Testis (tissue), 2 donors: ENCODE measurements at regions not wholly inside any gene's neighbourhood (a gene's known extent, or its start where the extent isn't known, plus 50 kb on each side); places are given as distances from the start of the nearest gene placed in this dataset.

Source experiments
- DNase-seq: peaks from one replicate; pipeline ENCODE4 v3.0.0-alpha.2; 2019
- H3K27ac ChIP-seq, 2 donors: fragments of 200-600 bp; sonication (generic); one replicate each; pipeline ENCODE4 v1.5.1; 2019
- H3K27me3 ChIP-seq: fragments of 200-600 bp; sonication (generic); one replicate; pipeline ENCODE4 v1.5.1; 2019
- H3K36me3 ChIP-seq: fragments of 200-600 bp; sonication (generic); one replicate; pipeline ENCODE4 v1.5.1; 2017; ENCODE audit warnings: low read depth; ENCODE audit errors: missing control alignments
- H3K4me1 ChIP-seq: fragments of 200-600 bp; sonication (generic); one replicate; pipeline ENCODE4 v1.5.1; 2019
- H3K4me3 ChIP-seq, 2 donors: fragments of 200-600 bp; sonication (generic); one replicate each; pipeline ENCODE4 v1.5.1; 2017 to 2019
- H3K9me3 ChIP-seq: fragments of 200-600 bp; sonication (generic); one replicate; pipeline ENCODE4 v1.5.1; 2017
- CTCF ChIP-seq, 3 experiments: fragments of 450-650 bp in 2 of 3; fragments of 200-600 bp in 1 of 3; sonication (generic) in 1 of 3; IDR thresholded peaks; one replicate each; pipeline ENCODE4 v1.5.1; 2016 to 2019; ENCODE audit warnings: antibody characterized with exemption in 3 of 3, mild to moderate bottlenecking in 2 of 3, moderate library complexity in 1 of 3
- POLR2A ChIP-seq: fragments of 450-650 bp; IDR thresholded peaks from one replicate; pipeline ENCODE4 v1.6.1; 2017; ENCODE audit warnings: antibody characterized with exemption, mild to moderate bottlenecking, moderate library complexity
- WGBS, 2 donors: methylation state at CpG; one replicate each; pipeline ENCODE4 v1.1.5; 2018; 5-methylcytosine and 5-hydroxymethylcytosine counted together
- intact Hi-C: fragments of 100-400 bp; cut with DNase I; formaldehyde crosslinking; loops from one replicate; pipeline ENCODE4 v1.15.1; 2023; ENCODE audit warnings: low total_unique reads

- Histone ChIP-seq H3K4me1 (no peaks in the 10 kb centered on the region), H3K27ac (no peak overlapping the region), H3K4me3 (no peak overlapping the region), H3K9me3 (no peaks in the 10 kb centered on the region), H3K27me3 (no peaks in the 10 kb centered on the region), H3K36me3 (no peaks in the 10 kb centered on the region)
- TF ChIP-seq POLR2A, result no peak
- WGBS, 2 donors, result 69 to 71% methylated on average over 4 to 6 of the region's 6 CpGs
- DNase-seq, result no peak
- intact Hi-C loops, result no loop called here
Observed at GRCh38 chr1:11342621-11343032, 69.6 kb downstream of the UBIAD1 start.

GRCh38 chr1:11345971-11346715 lies 73.1 kb downstream of the UBIAD1 start:
- H3K9me3 ChIP-seq, result no peaks in the 10 kb centered on the region
- intact Hi-C loops, result no loop called here
- TF ChIP-seq POLR2A (no peak), CTCF (IDR thresholded peaks at IDR 0.05) (no peak)
- H3K27ac ChIP-seq, result no peak overlapping the region
- no peaks in the 10 kb centered on the region for H3K4me1 ChIP-seq
- H3K27me3 ChIP-seq, result no peaks in the 10 kb centered on the region
- no peak for DNase-seq
- no peaks in the 10 kb centered on the region for H3K36me3 ChIP-seq
- WGBS, 2 donors, result 48 to 54% methylated on average over 10 to 19 of the region's 19 CpGs
- H3K4me3 ChIP-seq, result no peak overlapping the region

- Histone ChIP-seq H3K27ac (no peak overlapping the region), H3K27me3 (no peaks in the 10 kb centered on the region), H3K9me3 (no peaks in the 10 kb centered on the region), H3K4me3 (no peak overlapping the region), H3K4me1 (no peaks in the 10 kb centered on the region), H3K36me3 (no peaks in the 10 kb centered on the region)
- intact Hi-C loops, result no loop called here
- DNase-seq, result no peak
- 31 to 47% methylated on average over 14 of the region's 14 CpGs for WGBS, 2 donors
- TF ChIP-seq CTCF (IDR thresholded peaks at IDR 0.05), result no peak
- TF ChIP-seq POLR2A, result no peak
Observed at GRCh38 chr1:11350265-11350664, 77.3 kb downstream of the UBIAD1 start.

- TF ChIP-seq CTCF (IDR thresholded peaks at IDR 0.05) (no peak), POLR2A (no peak)
- 94 to 96% methylated on average over 12 of the region's 12 CpGs for WGBS, 2 donors
- no peak for DNase-seq
- no peak overlapping the region for H3K4me3 ChIP-seq
- H3K4me1 ChIP-seq, result no peaks in the 10 kb centered on the region
- H3K27ac ChIP-seq, result no peak overlapping the region
- H3K9me3 ChIP-seq, result no peaks in the 10 kb centered on the region
- H3K27me3 ChIP-seq, result no peaks in the 10 kb centered on the region
- no peaks in the 10 kb centered on the region for H3K36me3 ChIP-seq
- intact Hi-C loops, result no loop called here
Observed at GRCh38 chr1:11352058-11352715, 79.2 kb downstream of the UBIAD1 start.

- Histone ChIP-seq H3K27me3 (no peaks in the 10 kb centered on the region), H3K4me1 (no peaks in the 10 kb centered on the region), H3K27ac (no peak overlapping the region), H3K4me3 (no peak overlapping the region), H3K9me3 (no peaks in the 10 kb centered on the region), H3K36me3 (no peaks in the 10 kb centered on the region)
- 68 to 70% methylated on average over 16 to 20 of the region's 20 CpGs for WGBS, 2 donors
- TF ChIP-seq POLR2A, result no peak
- DNase-seq, result no peak
- intact Hi-C loops, result no loop called here
Observed at GRCh38 chr1:11352816-11353799, 80.1 kb downstream of the UBIAD1 start.
